GM21529 (cell line): ENCODE measurements at regions not wholly inside any gene's neighbourhood (a gene's known extent, or its start where the extent isn't known, plus 50 kb on each side); places are given as distances from the start of the nearest gene placed in this dataset.
"Not testable (repeated sequence)": the region's sequence is repeated elsewhere in the genome, so short reads cannot be mapped to it uniquely, and the experiment has no call there.

ENCODE experiments used
- ATAC-seq: cut with Tn5 transposase; IDR thresholded peaks from one replicate; pipeline ENCODE4 v1.9.1; 2021; ENCODE audit not compliant: unreplicated experiment

- ATAC-seq = no peak
These were observed 118.9 kb downstream of the GATA3 start for GRCh38 chr10:8173243-8173865.

- no peak for ATAC-seq
These were observed 119.4 kb downstream of the GATA3 start for GRCh38 chr10:8173866-8174243.

- ATAC-seq = no peak
These were observed 120.3 kb downstream of the GATA3 start for GRCh38 chr10:8174762-8175161.

- not testable (repeated sequence) for ATAC-seq
These were observed 123.0 kb downstream of the GATA3 start for GRCh38 chr10:8177526-8177925.

GRCh38 chr10:8179773-8180172 is 125.3 kb downstream of the GATA3 start:
- not testable (repeated sequence) for ATAC-seq

GRCh38 chr10:8180360-8181109 is 126.0 kb downstream of the GATA3 start:
- no peak for ATAC-seq

GRCh38 chr10:8181496-8182157 is 127.1 kb downstream of the GATA3 start:
- no peak for ATAC-seq

GRCh38 chr10:8182806-8183205 is 128.3 kb downstream of the GATA3 start:
- no peak for ATAC-seq

- peak; percentile 52 for ATAC-seq
These were observed 128.8 kb downstream of the GATA3 start for GRCh38 chr10:8183241-8183704.

GRCh38 chr10:8187171-8187666 is 132.7 kb downstream of the GATA3 start:
- ATAC-seq = no peak

- ATAC-seq = no peak
These were observed 135.0 kb downstream of the GATA3 start for GRCh38 chr10:8189458-8189857.

- no peak for ATAC-seq
These were observed 137.8 kb downstream of the GATA3 start for GRCh38 chr10:8192301-8192700.

- ATAC-seq = no peak
These were observed 139.1 kb downstream of the GATA3 start for GRCh38 chr10:8193546-8193945.

- ATAC-seq = no peak
These were observed 139.6 kb downstream of the GATA3 start for GRCh38 chr10:8194050-8194449.

GRCh38 chr10:8206882-8207281 is 152.4 kb downstream of the GATA3 start:
- ATAC-seq = no peak

GRCh38 chr10:8211631-8212030 is 157.1 kb downstream of the GATA3 start:
- no peak for ATAC-seq

- ATAC-seq = no peak
These were observed 159.2 kb downstream of the GATA3 start for GRCh38 chr10:8213735-8214134.

- no peak for ATAC-seq
These were observed 160.1 kb downstream of the GATA3 start for GRCh38 chr10:8214587-8214986.

- ATAC-seq = no peak
These were observed 162.4 kb downstream of the GATA3 start for GRCh38 chr10:8216893-8217292.

GRCh38 chr10:8221451-8221850 is 167.0 kb downstream of the GATA3 start:
- ATAC-seq = no peak

- ATAC-seq = no peak
These were observed 170.1 kb downstream of the GATA3 start for GRCh38 chr10:8224591-8224990.

GRCh38 chr10:8225187-8225586 is 170.7 kb downstream of the GATA3 start:
- ATAC-seq = no peak
